ENCODE measurements at regions not wholly inside any gene's neighbourhood (a gene's known extent, or its start where the extent isn't known, plus 50 kb on each side); places are given as distances from the start of the nearest gene placed in this dataset.

- H3K4me1 Mint-ChIP-seq (ENCODE audit: low read depth, unreplicated experiment), result peaks cover 29% of the 10 kb centered on the region
- DNase-seq, result no peak
- no peaks in the 10 kb centered on the region for H3K36me3 Mint-ChIP-seq (ENCODE audit: insufficient read depth, unreplicated experiment)
- BruUV-seq (replicated peaks), result no TSS peak
- CTCF ChIA-PET, result interaction anchor here (1.0 kb wide), 1 partner anchor 9 kb away, joined by 5 read pairs; no protein-coding TSS in a partner anchor
- H3K27me3 Mint-ChIP-seq (ENCODE audit: unreplicated experiment), result no peaks in the 10 kb centered on the region
- intact Hi-C loops (cut with micrococcal nuclease; ENCODE audit: unreplicated experiment), result no loop called here
- H3K27ac Mint-ChIP-seq (ENCODE audit: unreplicated experiment), result no peak overlapping the region
- no peaks in the 10 kb centered on the region for H3K9me3 Mint-ChIP-seq (ENCODE audit: low read depth, unreplicated experiment)
- H3K4me3 Mint-ChIP-seq (ENCODE audit: low read depth, unreplicated experiment), result no peak overlapping the region
- TF ChIP-seq CTCF (IDR thresholded peaks at IDR 0.05; ENCODE audit: unreplicated experiment), result no peak
Measured at GRCh38 chr9:16306586-16306985, 563.9 kb downstream of the BNC2 start.

- intact Hi-C loops (cut with micrococcal nuclease; ENCODE audit: unreplicated experiment), result no loop called here
- CTCF ChIA-PET, result interaction anchor here (0.6 to 0.9 kb wide), 4 partner anchors 28 to 372 kb away, joined by 3 read pairs; no protein-coding TSS in a partner anchor
- TF ChIP-seq CTCF (IDR thresholded peaks at IDR 0.05; ENCODE audit: unreplicated experiment), result no peak
- Mint-ChIP-seq H3K4me1 (ENCODE audit: low read depth, unreplicated experiment) (peaks cover 29% of the 10 kb centered on the region), H3K9me3 (ENCODE audit: low read depth, unreplicated experiment) (no peaks in the 10 kb centered on the region), H3K27ac (ENCODE audit: unreplicated experiment) (no peak overlapping the region), H3K36me3 (ENCODE audit: insufficient read depth, unreplicated experiment) (no peaks in the 10 kb centered on the region), H3K4me3 (ENCODE audit: low read depth, unreplicated experiment) (no peak overlapping the region), H3K27me3 (ENCODE audit: unreplicated experiment) (no peaks in the 10 kb centered on the region)
- BruUV-seq (replicated peaks), result no TSS peak
- no peak for DNase-seq
Measured at GRCh38 chr9:16307626-16308195, 562.8 kb downstream of the BNC2 start.

GRCh38 chr9:16308645-16309044 is 561.8 kb downstream of the BNC2 start:
- no peaks in the 10 kb centered on the region for H3K27me3 Mint-ChIP-seq (ENCODE audit: unreplicated experiment)
- H3K4me1 Mint-ChIP-seq (ENCODE audit: low read depth, unreplicated experiment), result peaks cover 23% of the 10 kb centered on the region
- BruUV-seq (replicated peaks), result no TSS peak
- CTCF ChIA-PET, result no interaction called here
- intact Hi-C loops (cut with micrococcal nuclease; ENCODE audit: unreplicated experiment), result no loop called here
- H3K27ac Mint-ChIP-seq (ENCODE audit: unreplicated experiment), result no peak overlapping the region
- no peak for TF ChIP-seq CTCF (IDR thresholded peaks at IDR 0.05; ENCODE audit: unreplicated experiment)
- H3K9me3 Mint-ChIP-seq (ENCODE audit: low read depth, unreplicated experiment), result no peaks in the 10 kb centered on the region
- H3K36me3 Mint-ChIP-seq (ENCODE audit: insufficient read depth, unreplicated experiment), result no peaks in the 10 kb centered on the region
- H3K4me3 Mint-ChIP-seq (ENCODE audit: low read depth, unreplicated experiment), result no peak overlapping the region
- DNase-seq, result no peak

GRCh38 chr9:16309082-16309468 is 561.4 kb downstream of the BNC2 start:
- TF ChIP-seq CTCF (IDR thresholded peaks at IDR 0.05; ENCODE audit: unreplicated experiment), result no peak
- BruUV-seq (replicated peaks), result no TSS peak
- no peak overlapping the region for H3K27ac Mint-ChIP-seq (ENCODE audit: unreplicated experiment)
- H3K27me3 Mint-ChIP-seq (ENCODE audit: unreplicated experiment), result no peaks in the 10 kb centered on the region
- no peak for DNase-seq
- CTCF ChIA-PET, result no interaction called here
- no peak overlapping the region for H3K4me3 Mint-ChIP-seq (ENCODE audit: low read depth, unreplicated experiment)
- H3K36me3 Mint-ChIP-seq (ENCODE audit: insufficient read depth, unreplicated experiment), result no peaks in the 10 kb centered on the region
- H3K4me1 Mint-ChIP-seq (ENCODE audit: low read depth, unreplicated experiment), result peaks cover 19% of the 10 kb centered on the region
- no peaks in the 10 kb centered on the region for H3K9me3 Mint-ChIP-seq (ENCODE audit: low read depth, unreplicated experiment)
- intact Hi-C loops (cut with micrococcal nuclease; ENCODE audit: unreplicated experiment), result no loop called here
